A673 (cell line): ENCODE measurements at regions not wholly inside any gene's neighbourhood (a gene's known extent, or its start where the extent isn't known, plus 50 kb on each side); places are given as distances from the start of the nearest gene placed in this dataset.
"Not testable (repeated sequence)": the region's sequence is repeated elsewhere in the genome, so short reads cannot be mapped to it uniquely, and the experiment has no call there.

ENCODE experiments used
- BruUV-seq: library from RNA; stranded (reverse); fragments of 400-500 nt; replicated peaks from 2 replicates; lab custom pipeline; 2021; lab: Mats Ljungman, UMichigan
- CTCF ChIA-PET: fragments of 300-600 bp; sonication (Branson Sonifier 250); formaldehyde crosslinking; loops from one replicate; lab custom pipeline; 2022; ENCODE audit warnings: antibody characterized with exemption; lab: Charles Lee
- POLR2A ChIA-PET: fragments of 300-600 bp; sonication (Branson Sonifier 250); formaldehyde crosslinking; loops from one replicate; lab custom pipeline; 2022; ENCODE audit warnings: antibody characterized with exemption; ENCODE audit not compliant: low non-redundant PET; lab: Charles Lee
- DNase-seq: peaks from one replicate; pipeline ENCODE4 v3.0.0-alpha.2; 2015; ENCODE audit warnings: low spot score
- H3K27ac ChIP-seq: fragments of 200-600 bp; sonication (generic); 2 replicates; pipeline ENCODE4 v1.5.1; 2016; ENCODE audit warnings: mixed run types, low read depth, mild to moderate bottlenecking, mixed read lengths, antibody characterized with exemption, low read length; ENCODE audit not compliant: poor library complexity, severe bottlenecking
- H3K27me3 ChIP-seq: fragments of 200-600 bp; sonication (generic); replicated peaks from 2 replicates; pipeline ENCODE4 v1.6.1; 2017; ENCODE audit warnings: mixed run types, low read depth, mild to moderate bottlenecking, mixed read lengths, antibody characterized with exemption, low read length; ENCODE audit not compliant: insufficient read depth, poor library complexity
- H3K36me3 ChIP-seq: fragments of 200-600 bp; sonication (generic); 2 replicates; pipeline ENCODE4 v1.6.1; 2016; ENCODE audit warnings: mixed run types, mild to moderate bottlenecking, mixed read lengths, antibody characterized with exemption, low read length; ENCODE audit not compliant: insufficient read depth, poor library complexity, severe bottlenecking
- H3K4me1 ChIP-seq: fragments of 200-600 bp; sonication (generic); 2 replicates; pipeline ENCODE4 v1.6.1; 2017; ENCODE audit warnings: mixed run types, mild to moderate bottlenecking, mixed read lengths, antibody characterized with exemption, low read length; ENCODE audit not compliant: insufficient read depth, poor library complexity, severe bottlenecking
- H3K4me3 ChIP-seq: fragments of 200-600 bp; sonication (generic); 2 replicates; pipeline ENCODE4 v1.5.1; 2016; ENCODE audit warnings: low read depth, mixed run types, mild to moderate bottlenecking, mixed read lengths, low read length; ENCODE audit not compliant: poor library complexity, severe bottlenecking
- H3K9me3 ChIP-seq: fragments of 200-600 bp; sonication (generic); 2 replicates; pipeline ENCODE4 v1.6.1; 2016; ENCODE audit warnings: mixed run types, low read depth, mild to moderate bottlenecking, mixed read lengths, antibody characterized with exemption, low read length; ENCODE audit not compliant: poor library complexity, severe bottlenecking
- CTCF ChIP-seq: fragments of 300-800, 200-600 bp; sonication (generic); conservative IDR thresholded peaks from 2 replicates; pipeline ENCODE4 v1.5.1; 2017; ENCODE audit warnings: low read depth, mild to moderate bottlenecking, antibody characterized with exemption, low read length, moderate library complexity, mixed read lengths
- EZH2 ChIP-seq: fragments of 200-600 bp; sonication (generic); IDR thresholded peaks from 2 replicates; pipeline ENCODE4 v1.6.1; 2017; ENCODE audit warnings: borderline replicate concordance, low read depth, mild to moderate bottlenecking, mixed read lengths, antibody characterized with exemption, low read length; ENCODE audit not compliant: poor library complexity, severe bottlenecking
- intact Hi-C: fragments of 100-400 bp; cut with micrococcal nuclease; formaldehyde crosslinking; loops from one replicate; pipeline ENCODE4 v1.10.0; 2022; ENCODE audit not compliant: unreplicated experiment

DNA sequence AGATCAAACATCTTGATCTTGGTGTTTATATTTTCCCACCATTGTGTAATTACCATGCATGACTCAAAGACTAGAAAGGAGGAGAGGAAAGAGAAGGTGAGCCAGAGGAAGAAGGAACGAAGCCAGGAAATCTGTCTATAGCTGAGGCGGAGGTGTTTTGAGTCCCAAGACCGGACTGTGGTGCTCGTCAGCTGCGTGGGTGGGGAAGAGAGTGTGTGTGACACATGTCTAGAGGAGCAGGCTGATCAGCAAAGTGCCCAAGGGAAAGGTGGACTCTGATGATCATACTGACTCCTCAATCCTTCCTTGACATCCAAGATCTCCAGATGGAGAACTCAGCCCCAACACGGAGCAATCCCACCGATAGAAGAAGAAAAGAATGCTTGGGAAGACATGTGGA, 189.5 kb upstream of the MINDY3 start:
- no peaks in the 10 kb centered on the region for H3K4me1 ChIP-seq
- DNase-seq: no peak
- H3K27ac ChIP-seq: no peak overlapping the region
- no peak overlapping the region for H3K4me3 ChIP-seq
- peaks cover 46% of the 10 kb centered on the region for H3K27me3 ChIP-seq
- no peaks in the 10 kb centered on the region for H3K36me3 ChIP-seq
- ChIA-PET POLR2A (no interaction called here), CTCF (no interaction called here)
- BruUV-seq: no TSS peak
- no peaks in the 10 kb centered on the region for H3K9me3 ChIP-seq
- intact Hi-C loops: no loop called here
- TF ChIP-seq EZH2: no peak
- TF ChIP-seq CTCF: no peak

DNA sequence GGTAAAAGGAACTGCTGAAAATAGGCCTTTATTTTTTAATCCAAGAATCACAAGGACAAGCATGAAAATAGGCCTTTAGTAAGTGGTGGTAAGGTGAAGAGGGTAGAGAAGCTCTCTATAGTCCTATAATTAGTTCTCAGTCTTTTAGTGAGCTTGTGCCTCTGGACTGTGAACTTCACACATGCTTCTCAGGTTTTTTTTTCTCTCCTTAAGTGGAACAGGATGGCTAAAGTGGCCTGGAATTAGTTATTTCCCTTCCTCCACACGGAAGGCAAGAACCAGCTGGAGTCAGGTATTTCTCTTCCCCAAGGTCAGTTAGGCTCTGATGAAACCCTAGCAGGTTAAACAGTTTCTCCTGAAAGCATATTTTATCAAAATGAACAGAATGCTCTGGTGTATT, 203.0 kb upstream of the MINDY3 start:
- Histone ChIP-seq H3K4me1 (no peaks in the 10 kb centered on the region), H3K27me3 (peaks cover 17% of the 10 kb centered on the region), H3K36me3 (no peaks in the 10 kb centered on the region), H3K9me3 (no peaks in the 10 kb centered on the region), H3K4me3 (no peak overlapping the region), H3K27ac (no peak overlapping the region)
- TF ChIP-seq CTCF (no peak), EZH2 (no peak)
- POLR2A ChIA-PET: no interaction called here
- BruUV-seq: no TSS peak
- DNase-seq: no peak
- CTCF ChIA-PET: no interaction called here
- intact Hi-C loops: no loop called here

DNA sequence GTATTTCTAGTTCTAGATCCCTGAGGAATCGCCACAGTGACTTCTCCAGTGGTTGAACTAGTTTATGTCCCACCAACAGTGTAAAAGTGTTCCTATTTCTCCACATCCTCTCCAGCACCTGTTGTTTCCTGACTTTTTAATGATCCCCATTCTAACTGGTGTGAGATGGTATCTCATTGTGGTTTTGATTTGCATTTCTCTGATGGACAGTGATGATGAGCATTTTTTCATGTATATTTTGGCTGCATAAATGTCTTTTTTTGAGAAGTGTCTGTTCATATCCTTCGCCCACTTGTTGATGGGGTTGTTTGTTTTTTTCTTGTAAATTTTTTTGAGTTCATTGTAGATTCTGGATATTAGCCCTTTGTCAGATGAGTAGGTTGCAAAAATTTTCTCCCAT, 223.2 kb upstream of the MINDY3 start:
- BruUV-seq, DNase-seq, CTCF ChIA-PET, H3K27me3 ChIP-seq, H3K9me3 ChIP-seq, H3K36me3 ChIP-seq, H3K27ac ChIP-seq, H3K4me1 ChIP-seq, H3K4me3 ChIP-seq, POLR2A ChIA-PET, intact Hi-C loops: not testable (repeated sequence)

- H3K4me3 ChIP-seq: no peak overlapping the region
- intact Hi-C loops: no loop called here
- peaks cover 11% of the 10 kb centered on the region for H3K27me3 ChIP-seq
- POLR2A ChIA-PET: no interaction called here
- H3K9me3 ChIP-seq: no peaks in the 10 kb centered on the region
- no peak overlapping the region for H3K27ac ChIP-seq
- DNase-seq: no peak
- no TSS peak for BruUV-seq
- no peaks in the 10 kb centered on the region for H3K36me3 ChIP-seq
- no peaks in the 10 kb centered on the region for H3K4me1 ChIP-seq
- TF ChIP-seq EZH2 (no peak), CTCF (no peak)
- CTCF ChIA-PET: no interaction called here
Measured at GRCh38 chr10:16105082-16105481, 244.8 kb upstream of the MINDY3 start.
